Body of pancreas (tissue), 4 donors: ENCODE measurements at regions not wholly inside any gene's neighbourhood (a gene's known extent, or its start where the extent isn't known, plus 50 kb on each side); places are given as distances from the start of the nearest gene placed in this dataset.

Source experiments
- ATAC-seq: fragments of 150-250 bp; one replicate; pipeline ENCODE4 v1.9.1; 2016
- DNase-seq, 4 donors: peaks; one replicate each; pipeline ENCODE4 v3.0.0-alpha.2; 2019
- H3K27ac ChIP-seq, 4 donors: fragments of 200-600 bp; sonication (generic); 1 replicate in 3 of 4; 2 replicates in 1 of 4; pipeline versions ENCODE4 v1.5.1 to v1.6.1; 2016 to 2019; ENCODE audit warnings: mild to moderate bottlenecking in 1 of 4, mixed read lengths in 1 of 4, moderate library complexity in 1 of 4
- H3K27me3 ChIP-seq, 2 donors: fragments of 200-600 bp; sonication (generic); one replicate each; pipeline ENCODE4 v1.6.0; 2016; ENCODE audit warnings: mild to moderate bottlenecking in 1 of 2
- H3K36me3 ChIP-seq, 2 donors: fragments of 200-600 bp; sonication (generic); replicated peaks in 1 of 2; 2 replicates each; pipeline ENCODE4 v1.5.1; 2016; ENCODE audit warnings: low read depth in 2 of 2; ENCODE audit not compliant: insufficient read depth in 1 of 2
- H3K4me1 ChIP-seq: fragments of 200-600 bp; sonication (generic); one replicate; pipeline ENCODE4 v1.6.0; 2016
- H3K4me3 ChIP-seq, 2 donors: fragments of 200-600 bp; sonication (generic); 1 replicate in 1 of 2; 2 replicates in 1 of 2; pipeline ENCODE4 v1.5.1; 2016 to 2019
- H3K9me3 ChIP-seq, 3 donors: fragments of 200-600 bp; sonication (generic); 1 replicate in 2 of 3; 2 replicates in 1 of 3; pipeline ENCODE4 v1.5.1; 2016
- POLR2A ChIP-seq, 3 donors: fragments of 450-650 bp; IDR thresholded peaks; one replicate each; pipeline ENCODE4 v1.6.1; 2016; ENCODE audit warnings: antibody characterized with exemption in 3 of 3, mild to moderate bottlenecking in 2 of 3
- WGBS, 2 donors: methylation state at CpG; one replicate each; pipeline ENCODE4 v1.1.5; 2017; 5-methylcytosine and 5-hydroxymethylcytosine counted together
- intact Hi-C: fragments of 100-400 bp; cut with DNase I; formaldehyde crosslinking; loops from one replicate; pipeline ENCODE4 v1.15.1; 2023
- TF ChIP-seq, protein P1 (sequence below), 7 experiments: fragments of 450-650 bp in 4 of 7; fragments of 200-600 bp in 3 of 7; sonication (generic) in 3 of 7; IDR thresholded peaks; one replicate each; pipeline ENCODE4 v1.5.1; 2016 to 2019; ENCODE audit warnings: antibody characterized with exemption in 7 of 7

DNA sequence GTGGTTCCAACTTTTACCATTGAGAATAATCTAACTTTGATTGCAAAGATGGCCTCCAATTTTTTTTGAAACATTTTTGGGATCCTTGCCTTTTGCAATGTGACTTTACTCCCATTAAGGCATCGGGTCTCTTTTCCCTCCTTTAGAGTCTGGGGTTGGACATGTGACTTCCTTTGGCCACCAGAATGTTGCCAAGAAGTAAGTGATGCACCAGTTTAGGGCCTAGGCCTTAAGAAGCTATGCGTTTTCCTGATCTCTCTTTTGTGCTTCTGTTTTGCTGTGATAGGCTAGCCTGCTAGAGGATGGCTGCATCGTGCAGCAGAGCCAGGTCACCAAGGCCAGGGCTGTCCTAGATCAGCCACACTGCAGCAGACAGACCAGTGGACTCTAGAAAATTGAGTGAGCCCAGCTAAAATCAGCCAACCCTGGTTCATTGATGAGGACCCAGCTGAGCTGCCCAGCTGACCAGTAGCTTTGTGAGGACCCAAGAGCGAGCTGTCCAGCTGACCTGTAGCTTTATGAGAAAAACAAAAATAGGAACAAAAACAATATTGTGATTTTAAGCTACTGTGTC lies 594.0 kb upstream of the JAG1 start:
- Histone ChIP-seq H3K4me3 (no peak overlapping the region), H3K4me1 (peaks cover 19% of the 10 kb centered on the region), H3K27me3 (no peaks in the 10 kb centered on the region), H3K9me3 (no peaks in the 10 kb centered on the region), H3K36me3 (no peaks in the 10 kb centered on the region), H3K27ac (peak overlapping the region in 1 of 4 donors; percentile 45)
- ATAC-seq (no peak), DNase-seq (no peak)
- intact Hi-C loops: no loop called here
- no peak for TF ChIP-seq POLR2A (IDR thresholded peaks at IDR 0.05)
- TF ChIP-seq, protein P1, sequence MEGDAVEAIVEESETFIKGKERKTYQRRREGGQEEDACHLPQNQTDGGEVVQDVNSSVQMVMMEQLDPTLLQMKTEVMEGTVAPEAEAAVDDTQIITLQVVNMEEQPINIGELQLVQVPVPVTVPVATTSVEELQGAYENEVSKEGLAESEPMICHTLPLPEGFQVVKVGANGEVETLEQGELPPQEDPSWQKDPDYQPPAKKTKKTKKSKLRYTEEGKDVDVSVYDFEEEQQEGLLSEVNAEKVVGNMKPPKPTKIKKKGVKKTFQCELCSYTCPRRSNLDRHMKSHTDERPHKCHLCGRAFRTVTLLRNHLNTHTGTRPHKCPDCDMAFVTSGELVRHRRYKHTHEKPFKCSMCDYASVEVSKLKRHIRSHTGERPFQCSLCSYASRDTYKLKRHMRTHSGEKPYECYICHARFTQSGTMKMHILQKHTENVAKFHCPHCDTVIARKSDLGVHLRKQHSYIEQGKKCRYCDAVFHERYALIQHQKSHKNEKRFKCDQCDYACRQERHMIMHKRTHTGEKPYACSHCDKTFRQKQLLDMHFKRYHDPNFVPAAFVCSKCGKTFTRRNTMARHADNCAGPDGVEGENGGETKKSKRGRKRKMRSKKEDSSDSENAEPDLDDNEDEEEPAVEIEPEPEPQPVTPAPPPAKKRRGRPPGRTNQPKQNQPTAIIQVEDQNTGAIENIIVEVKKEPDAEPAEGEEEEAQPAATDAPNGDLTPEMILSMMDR (IDR thresholded peaks at IDR 0.05): no peak
- 81 to 89% methylated on average over 4 of the region's 4 CpGs for WGBS, 2 donors

DNA sequence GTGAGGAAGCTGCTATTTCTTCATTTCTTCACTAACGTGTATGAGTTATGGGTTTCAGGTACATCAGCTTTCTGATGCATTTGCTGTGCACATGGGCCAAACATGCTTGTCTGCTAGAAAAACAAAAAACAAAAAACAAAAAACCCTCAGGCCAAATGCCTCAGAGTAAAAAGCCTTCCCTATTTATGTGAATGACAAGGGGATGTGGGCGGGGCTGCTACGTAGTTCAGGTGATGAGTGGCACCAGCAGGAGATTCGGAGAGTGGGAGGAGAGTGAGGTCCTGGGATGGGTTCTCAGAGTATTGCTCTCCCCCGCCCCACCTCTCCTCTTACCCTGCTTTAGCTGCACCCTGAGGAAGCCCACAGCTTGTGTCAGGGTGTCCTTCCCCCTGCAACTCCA lies 596.8 kb upstream of the JAG1 start:
- Histone ChIP-seq H3K36me3 (no peaks in the 10 kb centered on the region), H3K27me3 (no peaks in the 10 kb centered on the region), H3K4me3 (no peak overlapping the region), H3K9me3 (no peaks in the 10 kb centered on the region), H3K27ac (no peak overlapping the region), H3K4me1 (peaks cover 25% of the 10 kb centered on the region)
- TF ChIP-seq POLR2A (IDR thresholded peaks at IDR 0.05): no peak
- WGBS, 2 donors: 71 to 74% methylated on average over 5 of the region's 5 CpGs
- intact Hi-C loops: loop anchor here (10.0 kb wide), 1 partner anchor 606 kb away; no protein-coding TSS in a partner anchor
- ATAC-seq (no peak), DNase-seq (no peak)

DNA sequence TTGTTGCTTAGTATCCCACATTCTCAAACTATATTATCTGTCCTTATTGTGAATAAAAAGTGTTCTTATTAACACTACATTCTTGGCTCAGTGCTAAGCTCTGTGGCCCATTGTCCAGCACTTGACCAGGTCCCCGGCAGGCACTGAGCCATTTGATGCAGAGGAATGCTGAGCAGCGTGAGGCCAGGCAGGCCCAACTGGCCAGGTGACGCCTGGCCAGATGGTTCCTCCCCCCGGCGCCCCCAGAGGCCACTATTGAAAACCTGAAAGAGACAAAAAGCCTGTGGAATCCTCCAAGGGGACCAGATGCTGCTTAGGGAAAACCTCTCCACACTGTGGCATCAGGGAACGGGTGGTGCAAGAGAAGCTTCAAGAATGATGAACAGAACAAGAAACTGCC lies 597.5 kb upstream of the JAG1 start:
- Histone ChIP-seq H3K4me1 (peaks cover 25% of the 10 kb centered on the region), H3K27me3 (no peaks in the 10 kb centered on the region), H3K27ac (no peak overlapping the region), H3K9me3 (no peaks in the 10 kb centered on the region), H3K36me3 (no peaks in the 10 kb centered on the region), H3K4me3 (no peak overlapping the region)
- TF ChIP-seq, protein P1 (IDR thresholded peaks at IDR 0.05): peak in 2 of 7 experiments; percentile 6 to 11
- no peak for TF ChIP-seq POLR2A (IDR thresholded peaks at IDR 0.05)
- intact Hi-C loops: loop anchor here (10.0 kb wide), 1 partner anchor 607 kb away; no protein-coding TSS in a partner anchor
- 52 to 55% methylated on average over 6 of the region's 6 CpGs for WGBS, 2 donors
- DNase-seq (peak in 2 of 4 donors; percentile 15 to 22), ATAC-seq (no peak)

DNA sequence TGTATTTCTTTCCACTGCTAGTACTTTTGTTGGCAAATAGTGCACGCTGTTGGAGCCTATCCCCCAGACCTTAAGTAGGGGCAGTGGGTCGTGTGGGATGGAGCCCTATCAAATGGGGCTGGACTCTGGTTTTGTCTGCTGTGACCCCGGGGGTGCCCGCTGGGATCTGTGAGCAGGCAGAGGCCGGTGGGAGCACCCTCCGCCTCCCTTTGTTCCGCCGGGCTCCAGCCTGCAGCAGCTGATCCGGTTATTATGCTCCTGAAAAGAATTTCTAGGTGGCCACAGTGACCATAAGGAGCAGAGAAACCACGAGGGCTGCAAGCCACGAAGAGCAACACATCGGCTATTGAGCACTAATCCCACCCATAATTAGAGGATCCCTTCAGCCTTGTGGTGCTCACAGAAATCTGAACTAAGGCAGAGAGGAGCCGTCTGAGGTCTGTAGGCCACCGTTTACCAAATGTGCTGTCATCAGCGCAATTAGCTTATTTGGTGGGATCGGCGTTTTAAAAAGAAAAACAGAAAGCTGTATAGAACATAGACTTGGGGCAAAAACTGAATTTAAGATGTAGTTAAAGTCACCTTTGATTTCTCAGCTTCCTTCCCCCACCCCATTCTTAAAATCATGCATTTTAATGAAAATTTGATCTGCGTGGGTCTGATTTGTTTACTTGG lies 598.3 kb upstream of the JAG1 start:
- peaks cover 19% of the 10 kb centered on the region for H3K4me1 ChIP-seq
- no peak for TF ChIP-seq POLR2A (IDR thresholded peaks at IDR 0.05)
- TF ChIP-seq, protein P1 (IDR thresholded peaks at IDR 0.05): no peak
- intact Hi-C loops: loop anchor here (10.0 kb wide), 1 partner anchor 607 kb away; no protein-coding TSS in a partner anchor
- no peaks in the 10 kb centered on the region for H3K9me3 ChIP-seq
- no peaks in the 10 kb centered on the region for H3K36me3 ChIP-seq
- no peak overlapping the region for H3K4me3 ChIP-seq
- no peak overlapping the region for H3K27ac ChIP-seq
- no peak for DNase-seq
- no peak for ATAC-seq
- 77 to 78% methylated on average over 13 to 18 of the region's 18 CpGs for WGBS, 2 donors
- no peaks in the 10 kb centered on the region for H3K27me3 ChIP-seq

DNA sequence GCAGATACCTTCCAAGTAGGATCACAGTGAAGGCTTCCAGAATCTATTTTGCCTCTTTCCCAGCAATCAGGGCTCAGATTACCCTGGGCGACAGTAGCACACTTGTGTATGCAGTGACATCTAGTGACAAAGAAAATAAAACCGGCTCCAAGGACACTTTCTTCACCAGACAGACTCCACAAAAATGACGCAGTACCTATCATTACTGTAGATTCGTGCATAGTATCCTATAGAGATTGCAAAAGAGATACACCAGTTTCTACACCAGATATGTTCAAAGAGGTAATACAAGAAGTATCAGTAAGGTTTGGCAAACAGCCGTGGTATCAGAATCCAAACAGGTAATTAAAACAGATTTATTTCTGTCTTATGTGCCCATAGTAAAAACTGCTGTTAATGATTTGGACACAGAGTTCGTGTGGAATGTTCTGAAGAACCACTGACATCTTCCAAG lies 600.4 kb upstream of the JAG1 start:
- TF ChIP-seq POLR2A (IDR thresholded peaks at IDR 0.05): no peak
- TF ChIP-seq, protein P1 (IDR thresholded peaks at IDR 0.05): peak; percentile 45 to 82 (median 75)
- H3K9me3 ChIP-seq: no peaks in the 10 kb centered on the region
- no peaks in the 10 kb centered on the region for H3K36me3 ChIP-seq
- no peaks in the 10 kb centered on the region for H3K27me3 ChIP-seq
- no peak overlapping the region for H3K4me3 ChIP-seq
- WGBS, 2 donors: 4% methylated on average over 6 of the region's 6 CpGs
- H3K4me1 ChIP-seq: peaks cover 9% of the 10 kb centered on the region
- no peak overlapping the region for H3K27ac ChIP-seq
- ATAC-seq: peak; percentile 88
- peak; percentile 36 to 54 (median 47) for DNase-seq
- intact Hi-C loops: loop anchor here (10.0 kb wide), 1 partner anchor 609 kb away; no protein-coding TSS in a partner anchor
